GM12872 (cell line): ENCODE measurements at regions not wholly inside any gene's neighbourhood (a gene's known extent, or its start where the extent isn't known, plus 50 kb on each side); places are given as distances from the start of the nearest gene placed in this dataset.

Experiments used
- CTCF ChIP-seq: IDR thresholded peaks from 3 replicates; pipeline ENCODE4 v1.5.1; 2011; ENCODE audit warnings: low read depth, mild to moderate bottlenecking, low read length, moderate library complexity; ENCODE audit not compliant: insufficient read depth

- TF ChIP-seq CTCF = no peak
Measured at GRCh38 chr12:46553911-46554310, 181.3 kb upstream of the SLC38A2 start.

- no peak for TF ChIP-seq CTCF
Measured at GRCh38 chr12:46553266-46553665, 180.7 kb upstream of the SLC38A2 start.

- TF ChIP-seq CTCF = no peak
Measured at GRCh38 chr12:46550266-46550879, 177.8 kb upstream of the SLC38A2 start.

- no peak for TF ChIP-seq CTCF
Measured at GRCh38 chr12:46549527-46550265, 177.1 kb upstream of the SLC38A2 start.

GRCh38 chr12:46548605-46549071, 176.1 kb upstream of the SLC38A2 start:
- TF ChIP-seq CTCF = no peak

- TF ChIP-seq CTCF = no peak
Measured at GRCh38 chr12:46547421-46548354, 175.1 kb upstream of the SLC38A2 start.
